Left lobe of liver (tissue), 2 donors: ENCODE measurements at regions not wholly inside any gene's neighbourhood (a gene's known extent, or its start where the extent isn't known, plus 50 kb on each side); places are given as distances from the start of the nearest gene placed in this dataset.
"Not testable (repeated sequence)": the region's sequence is repeated elsewhere in the genome, so short reads cannot be mapped to it uniquely, and the experiment has no call there.

Source experiments
- ATAC-seq: fragments of 200-7000 bp; cut with Tn5 transposase; one replicate; pipeline ENCODE4 v1.9.1; 2020; ENCODE audit warnings: mild to moderate bottlenecking, moderate library complexity
- DNase-seq: peaks from one replicate; pipeline ENCODE4 v3.0.0-alpha.2; 2020; ENCODE audit warnings: low spot score
- donor health status: DM: no; HTN: no; CAD: no; lungs with moderate emphysema.
- donor health status: DM: no; HTN: yes; CAD: no.

DNA sequence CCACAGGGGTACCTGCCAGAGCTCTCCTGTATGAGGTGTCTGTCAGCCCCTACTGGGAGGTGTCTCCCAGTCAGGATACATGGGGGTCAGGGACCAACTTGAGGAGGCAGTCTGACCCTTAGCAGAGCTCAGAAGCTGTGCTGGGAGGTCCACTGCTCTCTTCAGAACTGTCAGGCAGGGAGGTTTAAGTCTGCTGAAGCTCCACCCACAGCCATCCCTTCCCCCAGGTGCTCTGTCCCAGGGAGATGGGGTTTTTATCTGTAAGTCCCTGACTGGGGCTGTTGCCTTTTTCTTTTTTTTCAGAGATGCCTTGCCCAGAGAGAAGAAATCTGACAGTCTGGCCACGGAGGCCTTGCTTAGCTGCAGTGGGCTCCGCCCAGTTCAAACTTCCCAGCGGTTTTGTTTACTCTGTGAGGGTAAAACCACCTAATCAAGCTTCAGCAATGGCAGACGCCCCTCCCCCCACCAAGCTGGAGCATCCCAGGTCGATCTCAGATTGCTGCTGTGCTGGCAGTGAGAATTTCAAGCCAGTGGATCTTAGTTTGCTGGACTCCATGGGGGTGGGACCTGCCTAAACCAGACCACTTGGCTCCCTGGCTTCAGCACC, 118.5 kb upstream of the RADX start:
- ATAC-seq = not testable (repeated sequence)
- peak; percentile 40 for DNase-seq

DNA sequence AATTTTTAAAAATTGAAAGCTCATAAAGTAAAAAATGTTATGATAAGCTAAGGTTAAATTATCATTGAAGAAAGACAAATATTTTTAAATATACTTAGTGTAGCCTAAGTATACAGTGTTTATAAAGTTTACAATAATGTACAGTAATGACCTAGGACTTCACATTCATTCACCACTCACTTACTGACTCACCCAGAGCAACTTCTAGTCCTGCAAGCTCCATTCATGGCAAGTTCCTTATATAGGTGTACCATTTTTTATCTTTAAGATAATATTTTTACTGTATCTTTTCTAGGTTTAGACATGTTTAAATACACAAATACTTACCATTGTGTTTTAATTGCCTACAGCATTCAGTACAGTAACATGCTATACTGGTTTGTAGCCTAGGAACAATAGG, 112.3 kb upstream of the RADX start:
- ATAC-seq (no peak), DNase-seq (no peak)

DNA sequence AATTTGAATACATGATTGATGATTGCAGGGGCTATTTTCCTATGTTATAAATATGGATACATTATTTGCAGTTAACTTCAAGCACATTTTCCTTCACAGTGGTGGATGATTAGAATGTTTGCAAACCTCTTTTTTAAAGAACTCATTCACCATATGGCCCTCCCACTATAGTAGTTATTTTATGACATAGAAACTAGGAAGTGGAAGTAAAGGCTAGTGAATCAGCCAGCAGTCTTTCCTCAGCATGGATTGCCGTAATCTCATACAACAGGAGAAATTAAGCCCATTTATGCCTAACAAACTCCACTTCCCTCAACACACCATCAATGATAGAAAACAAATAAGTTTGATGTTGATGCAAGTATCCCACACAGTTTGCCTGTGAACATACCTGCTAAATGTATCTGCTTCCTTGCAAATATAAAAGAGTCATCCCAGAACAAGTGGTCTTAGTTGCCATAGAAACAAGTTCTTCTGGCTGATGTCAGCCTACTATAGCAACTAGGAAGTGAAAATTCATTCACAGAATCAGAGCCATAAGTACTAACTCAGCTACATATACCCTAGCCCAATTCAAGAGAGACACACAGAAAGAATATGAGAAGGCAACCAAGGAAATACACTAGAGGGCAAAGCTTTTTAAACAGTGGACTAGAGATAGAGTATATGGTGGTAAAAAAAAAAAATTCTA, 100.9 kb upstream of the RADX start:
- no peak for DNase-seq
- no peak for ATAC-seq
